Activated naive CD4-positive, alpha-beta T cell treated with anti-CD3 and anti-CD28 coated beads for 36 hours (primary cell): ENCODE measurements at regions not wholly inside any gene's neighbourhood (a gene's known extent, or its start where the extent isn't known, plus 50 kb on each side); places are given as distances from the start of the nearest gene placed in this dataset.
A peak's percentile ranks its signal among the peaks of the same experiment; 100 is the strongest.

Source experiments
- CTCF ChIA-PET: fragments of 350-600 bp; sonication (Branson Sonifier 250); formaldehyde crosslinking; loops from one replicate; lab custom pipeline; 2021; ENCODE audit warnings: antibody characterized with exemption; lab: Charles Lee
- DNase-seq: peaks from one replicate; pipeline ENCODE4 v3.0.0-alpha.2; 2020
- H3K27ac Mint-ChIP-seq: one replicate; pipeline ENCODE4 v1.8.0; 2021; ENCODE audit warnings: mild to moderate bottlenecking, mixed read lengths
- H3K27me3 Mint-ChIP-seq: one replicate; pipeline ENCODE4 v1.8.0; 2021; ENCODE audit warnings: low read depth, mixed read lengths
- H3K36me3 Mint-ChIP-seq: one replicate; pipeline ENCODE4 v1.8.0; 2021; ENCODE audit warnings: low read depth, mixed read lengths
- H3K4me1 Mint-ChIP-seq: one replicate; pipeline ENCODE4 v1.8.0; 2021; ENCODE audit warnings: low read depth, mixed read lengths
- H3K4me3 Mint-ChIP-seq: one replicate; pipeline ENCODE4 v1.8.0; 2021; ENCODE audit warnings: mild to moderate bottlenecking, moderate library complexity, mixed read lengths
- H3K9me3 Mint-ChIP-seq: one replicate; pipeline ENCODE4 v1.8.0; 2021; ENCODE audit warnings: mixed read lengths
- intact Hi-C: fragments of 100-400 bp; cut with micrococcal nuclease; formaldehyde crosslinking; loops from one replicate; pipeline ENCODE4 v1.15.1; 2023

GRCh38 chr15:93608643-93609148 lies 519.7 kb upstream of the RGMA start:
- H3K4me3 Mint-ChIP-seq, result no peak overlapping the region
- no peaks in the 10 kb centered on the region for H3K4me1 Mint-ChIP-seq
- no peak overlapping the region for H3K27ac Mint-ChIP-seq
- DNase-seq, result no peak
- peaks cover 2% of the 10 kb centered on the region for H3K27me3 Mint-ChIP-seq
- H3K36me3 Mint-ChIP-seq, result no peaks in the 10 kb centered on the region
- no peaks in the 10 kb centered on the region for H3K9me3 Mint-ChIP-seq
- CTCF ChIA-PET, result interaction anchor here (1.2 kb wide), 1 partner anchor 11 kb away, joined by 3 read pairs; no protein-coding TSS in a partner anchor
- intact Hi-C loops, result no loop called here

- intact Hi-C loops, result no loop called here
- DNase-seq, result no peak
- Mint-ChIP-seq H3K9me3 (no peaks in the 10 kb centered on the region), H3K27me3 (peaks cover 10% of the 10 kb centered on the region), H3K36me3 (no peaks in the 10 kb centered on the region), H3K4me3 (no peak overlapping the region), H3K4me1 (no peaks in the 10 kb centered on the region), H3K27ac (no peak overlapping the region)
- CTCF ChIA-PET, result interaction anchor here (0.6 kb wide), 1 partner anchor 309 kb away, joined by 3 read pairs; no protein-coding TSS in a partner anchor
Measured at GRCh38 chr15:93603550-93603949, 514.5 kb upstream of the RGMA start.

- H3K4me1 Mint-ChIP-seq, result no peaks in the 10 kb centered on the region
- intact Hi-C loops, result no loop called here
Measured at GRCh38 chr15:93587059-93587521, 498.1 kb upstream of the RGMA start.

GRCh38 chr15:93585012-93585411 lies 496.0 kb upstream of the RGMA start:
- H3K36me3 Mint-ChIP-seq, result no peaks in the 10 kb centered on the region
- H3K4me1 Mint-ChIP-seq, result no peaks in the 10 kb centered on the region
- CTCF ChIA-PET, result interaction anchor here (0.6 kb wide), 1 partner anchor 16 kb away, joined by 3 read pairs; no protein-coding TSS in a partner anchor
- no peak for DNase-seq
- peaks cover 2% of the 10 kb centered on the region for H3K9me3 Mint-ChIP-seq
- no peak overlapping the region for H3K4me3 Mint-ChIP-seq
- intact Hi-C loops, result no loop called here
- peaks cover 8% of the 10 kb centered on the region for H3K27me3 Mint-ChIP-seq
- H3K27ac Mint-ChIP-seq, result no peak overlapping the region

More at GRCh38 chr15:93587059-93587521, 498.1 kb upstream of the RGMA start:
- Mint-ChIP-seq H3K9me3 (peaks cover under 1% of the 10 kb centered on the region), H3K4me3 (no peak overlapping the region), H3K27me3 (peaks cover 8% of the 10 kb centered on the region), H3K27ac (no peak overlapping the region), H3K36me3 (no peaks in the 10 kb centered on the region)
- no peak for DNase-seq
- CTCF ChIA-PET, result interaction anchor here (0.7 kb wide), 1 partner anchor 497 kb away, joined by 3 read pairs; no protein-coding TSS in a partner anchor

- Mint-ChIP-seq H3K9me3 (peaks cover 7% of the 10 kb centered on the region), H3K36me3 (no peaks in the 10 kb centered on the region), H3K27me3 (peaks cover 6% of the 10 kb centered on the region), H3K4me1 (no peaks in the 10 kb centered on the region), H3K27ac (no peak overlapping the region), H3K4me3 (no peak overlapping the region)
- DNase-seq, result no peak
- CTCF ChIA-PET, result no interaction called here
- intact Hi-C loops, result no loop called here
Measured at GRCh38 chr15:93583968-93584367, 495.0 kb upstream of the RGMA start.

GRCh38 chr15:93583552-93583951 lies 494.5 kb upstream of the RGMA start:
- DNase-seq, result no peak
- Mint-ChIP-seq H3K27me3 (peaks cover 6% of the 10 kb centered on the region), H3K9me3 (peaks cover 7% of the 10 kb centered on the region), H3K4me3 (no peak overlapping the region), H3K36me3 (no peaks in the 10 kb centered on the region), H3K4me1 (no peaks in the 10 kb centered on the region), H3K27ac (no peak overlapping the region)
- CTCF ChIA-PET, result interaction anchor here (0.5 kb wide), 1 partner anchor 155 kb away, joined by 3 read pairs; no protein-coding TSS in a partner anchor
- intact Hi-C loops, result no loop called here

GRCh38 chr15:93570527-93570926 lies 481.5 kb upstream of the RGMA start:
- H3K4me3 Mint-ChIP-seq, result no peak overlapping the region
- CTCF ChIA-PET, result no interaction called here
- no peak for DNase-seq
- H3K36me3 Mint-ChIP-seq, result no peaks in the 10 kb centered on the region
- H3K27ac Mint-ChIP-seq, result no peak overlapping the region
- no peaks in the 10 kb centered on the region for H3K4me1 Mint-ChIP-seq
- H3K27me3 Mint-ChIP-seq, result no peaks in the 10 kb centered on the region
- no peaks in the 10 kb centered on the region for H3K9me3 Mint-ChIP-seq
- intact Hi-C loops, result no loop called here

- Mint-ChIP-seq H3K4me1 (no peaks in the 10 kb centered on the region), H3K27ac (no peak overlapping the region), H3K9me3 (no peaks in the 10 kb centered on the region), H3K27me3 (no peaks in the 10 kb centered on the region), H3K36me3 (no peaks in the 10 kb centered on the region), H3K4me3 (no peak overlapping the region)
- peak; percentile 6 for DNase-seq
- CTCF ChIA-PET, result no interaction called here
- intact Hi-C loops, result no loop called here
Measured at GRCh38 chr15:93566762-93567161, 477.8 kb upstream of the RGMA start.

- Mint-ChIP-seq H3K4me1 (no peaks in the 10 kb centered on the region), H3K4me3 (no peak overlapping the region), H3K9me3 (no peaks in the 10 kb centered on the region), H3K36me3 (no peaks in the 10 kb centered on the region), H3K27me3 (no peaks in the 10 kb centered on the region), H3K27ac (no peak overlapping the region)
- no peak for DNase-seq
- intact Hi-C loops, result no loop called here
- CTCF ChIA-PET, result no interaction called here
Measured at GRCh38 chr15:93565201-93565600, 476.2 kb upstream of the RGMA start.

GRCh38 chr15:93563218-93563617 lies 474.2 kb upstream of the RGMA start:
- CTCF ChIA-PET, result no interaction called here
- no peak overlapping the region for H3K27ac Mint-ChIP-seq
- DNase-seq, result no peak
- H3K27me3 Mint-ChIP-seq, result peaks cover 6% of the 10 kb centered on the region
- no peaks in the 10 kb centered on the region for H3K4me1 Mint-ChIP-seq
- H3K9me3 Mint-ChIP-seq, result no peaks in the 10 kb centered on the region
- H3K36me3 Mint-ChIP-seq, result no peaks in the 10 kb centered on the region
- intact Hi-C loops, result no loop called here
- H3K4me3 Mint-ChIP-seq, result no peak overlapping the region

- no peaks in the 10 kb centered on the region for H3K36me3 Mint-ChIP-seq
- no peaks in the 10 kb centered on the region for H3K9me3 Mint-ChIP-seq
- no peak for DNase-seq
- no peak overlapping the region for H3K4me3 Mint-ChIP-seq
- CTCF ChIA-PET, result no interaction called here
- H3K4me1 Mint-ChIP-seq, result no peaks in the 10 kb centered on the region
- peaks cover 6% of the 10 kb centered on the region for H3K27me3 Mint-ChIP-seq
- intact Hi-C loops, result no loop called here
- H3K27ac Mint-ChIP-seq, result no peak overlapping the region
Measured at GRCh38 chr15:93562395-93563123, 473.5 kb upstream of the RGMA start.

- no peak for DNase-seq
- peaks cover 6% of the 10 kb centered on the region for H3K27me3 Mint-ChIP-seq
- H3K4me1 Mint-ChIP-seq, result no peaks in the 10 kb centered on the region
- H3K9me3 Mint-ChIP-seq, result no peaks in the 10 kb centered on the region
- no peak overlapping the region for H3K27ac Mint-ChIP-seq
- intact Hi-C loops, result no loop called here
- CTCF ChIA-PET, result no interaction called here
- H3K4me3 Mint-ChIP-seq, result no peak overlapping the region
- no peaks in the 10 kb centered on the region for H3K36me3 Mint-ChIP-seq
Measured at GRCh38 chr15:93557696-93558095, 468.7 kb upstream of the RGMA start.
